CD14-positive monocyte (primary cell): ENCODE measurements at regions not wholly inside any gene's neighbourhood (a gene's known extent, or its start where the extent isn't known, plus 50 kb on each side); places are given as distances from the start of the nearest gene placed in this dataset.

Experiments used
- DNase-seq, 3 donors: peaks; one replicate each; pipeline ENCODE4 v3.0.0-alpha.2; 2011 to 2022
- H2AFZ ChIP-seq: 2 replicates; pipeline ENCODE4 v1.6.0; 2012; ENCODE audit warnings: mild to moderate bottlenecking, low read depth, low read length, inconsistent platforms; ENCODE audit not compliant: insufficient read depth, poor library complexity, severe bottlenecking
- H3K27ac ChIP-seq, 2 donors: 1 replicate in 1 of 2; 2 replicates in 1 of 2; pipeline ENCODE4 v1.5.1; 2012 to 2013; ENCODE audit warnings: low read length in 2 of 2, control low read depth in 1 of 2, inconsistent platforms in 1 of 2, low read depth in 1 of 2, mild to moderate bottlenecking in 1 of 2
- H3K27me3 ChIP-seq, 2 donors: one replicate each; pipeline versions ENCODE4 v1.6.0 to v1.6.1; 2011 to 2013; ENCODE audit warnings: low read length in 2 of 2; ENCODE audit not compliant: control insufficient read depth in 2 of 2, insufficient read depth in 2 of 2
- H3K36me3 ChIP-seq, 2 donors: replicated peaks in 1 of 2; 1 replicate in 1 of 2; 2 replicates in 1 of 2; pipeline versions ENCODE4 v1.5.1 to v1.6.1; 2012 to 2013; ENCODE audit warnings: low read length in 2 of 2, control low read depth in 1 of 2, inconsistent platforms in 1 of 2, mild to moderate bottlenecking in 1 of 2; ENCODE audit not compliant: insufficient read depth in 2 of 2, control insufficient read depth in 1 of 2
- H3K4me1 ChIP-seq, 2 donors: 1 replicate in 1 of 2; 2 replicates in 1 of 2; pipeline versions ENCODE4 v1.5.1 to v1.6.1; 2012 to 2013; ENCODE audit warnings: low read length in 2 of 2, control low read depth in 1 of 2, inconsistent platforms in 1 of 2, mild to moderate bottlenecking in 1 of 2, moderate library complexity in 1 of 2; ENCODE audit not compliant: insufficient read depth in 2 of 2, control insufficient read depth in 1 of 2
- H3K4me2 ChIP-seq: replicated peaks from 2 replicates; pipeline ENCODE3; 2012; ENCODE audit warnings: low read length, moderate library complexity, mild to moderate bottlenecking; ENCODE audit not compliant: poor library complexity, severe bottlenecking; ENCODE audit errors: extremely low read depth
- H3K4me3 ChIP-seq, 3 experiments: fragments of 200-600 bp in 1 of 3; sonication (generic) in 1 of 3; replicated peaks in 1 of 3; 1 replicate in 2 of 3; 2 replicates in 1 of 3; pipeline ENCODE4 v1.5.1; 2011 to 2013; ENCODE audit warnings: low read length in 3 of 3, mild to moderate bottlenecking in 3 of 3, control low read depth in 2 of 3, low read depth in 2 of 3, inconsistent platforms in 1 of 3, moderate library complexity in 1 of 3
- H3K79me2 ChIP-seq: 2 replicates; pipeline ENCODE4 v1.6.0; 2012; ENCODE audit warnings: mild to moderate bottlenecking, control low read depth, inconsistent platforms, low read length, moderate library complexity; ENCODE audit not compliant: insufficient read depth
- H3K9ac ChIP-seq: 2 replicates; pipeline ENCODE4 v1.6.0; 2017; ENCODE audit warnings: low read length, mild to moderate bottlenecking; ENCODE audit not compliant: insufficient read depth, poor library complexity, severe bottlenecking
- H3K9me3 ChIP-seq, 2 donors: replicated peaks in 1 of 2; 1 replicate in 1 of 2; 2 replicates in 1 of 2; pipeline versions ENCODE4 v1.5.1 to v1.6.1; 2012 to 2013; ENCODE audit warnings: low read length in 2 of 2, control low read depth in 1 of 2; ENCODE audit not compliant: control insufficient read depth in 1 of 2, insufficient read depth in 1 of 2
- H4K20me1 ChIP-seq: 2 replicates; pipeline ENCODE4 v1.6.0; 2012; ENCODE audit warnings: mild to moderate bottlenecking, low read length, control low read depth, moderate library complexity; ENCODE audit not compliant: insufficient read depth
- H3K27ac Mint-ChIP-seq, 7 donors: one replicate each; pipeline ENCODE4 v1.8.0; 2020; ENCODE audit warnings: mild to moderate bottlenecking in 7 of 7, mixed read lengths in 7 of 7, moderate library complexity in 6 of 7, inconsistent platforms in 2 of 7
- H3K27me3 Mint-ChIP-seq, 3 donors: one replicate each; pipeline ENCODE4 v1.8.0; 2021 to 2022; ENCODE audit warnings: low read depth in 3 of 3, mild to moderate bottlenecking in 3 of 3, mixed read lengths in 3 of 3, moderate library complexity in 3 of 3, inconsistent platforms in 1 of 3
- H3K36me3 Mint-ChIP-seq, 2 donors: one replicate each; pipeline ENCODE4 v1.8.0; 2020; ENCODE audit warnings: mixed read lengths in 2 of 2, inconsistent platforms in 1 of 2, mild to moderate bottlenecking in 1 of 2
- H3K4me1 Mint-ChIP-seq: one replicate; pipeline ENCODE4 v1.8.0; 2020; ENCODE audit warnings: mild to moderate bottlenecking, mixed read lengths
- H3K4me3 Mint-ChIP-seq, 2 donors: one replicate each; pipeline ENCODE4 v1.8.0; 2020; ENCODE audit warnings: mild to moderate bottlenecking in 2 of 2, mixed read lengths in 2 of 2, moderate library complexity in 1 of 2
- H3K9me3 Mint-ChIP-seq, 7 donors: one replicate each; pipeline ENCODE4 v1.8.0; 2020 to 2022; ENCODE audit warnings: mixed read lengths in 7 of 7, mild to moderate bottlenecking in 6 of 7, moderate library complexity in 6 of 7, inconsistent platforms in 2 of 7
- CTCF ChIP-seq: fragments of 200-600 bp; IDR thresholded peaks from one replicate; pipeline ENCODE4 v1.8.0; 2022; ENCODE audit warnings: antibody characterized with exemption, mild to moderate bottlenecking
- WGBS: methylation state at CpG from one replicate; pipeline ENCODE4 v1.1.5; 2013; ENCODE audit warnings: missing lambda C conversion rate; ENCODE audit not compliant: insufficient coverage; 5-methylcytosine and 5-hydroxymethylcytosine counted together
- intact Hi-C, 2 donors: fragments of 100-400 bp; cut with micrococcal nuclease; formaldehyde crosslinking; loops; one replicate each; pipeline versions ENCODE4 v1.15.0 to v1.15.1; 2023

- no peak overlapping the region for H2AFZ ChIP-seq
- H3K9me3 ChIP-seq, result no peaks in the 10 kb centered on the region
- DNase-seq, result no peak
- H3K27ac ChIP-seq, result no peak overlapping the region
- intact Hi-C loops, result no loop called here
- H3K9me3 Mint-ChIP-seq, result peaks cover 0 to 8% (median 2%) of the 10 kb centered on the region in 7 donors
- no peak overlapping the region for H3K9ac ChIP-seq
- H3K27me3 Mint-ChIP-seq, result no peaks in the 10 kb centered on the region
- no peaks in the 10 kb centered on the region for H3K36me3 ChIP-seq
- no peaks in the 10 kb centered on the region for H3K27me3 ChIP-seq
- H3K27ac Mint-ChIP-seq, result no peak overlapping the region
- no peak overlapping the region for H3K4me3 Mint-ChIP-seq
- no peaks in the 10 kb centered on the region for H3K79me2 ChIP-seq
- no peaks in the 10 kb centered on the region for H3K4me1 Mint-ChIP-seq
- no peaks in the 10 kb centered on the region for H3K4me1 ChIP-seq
- H3K4me3 ChIP-seq, result no peak overlapping the region
- H3K36me3 Mint-ChIP-seq, result no peaks in the 10 kb centered on the region
- H3K4me2 ChIP-seq, result no peak overlapping the region
- 100% methylated on average over 1 of the region's 1 CpG for WGBS
- H4K20me1 ChIP-seq, result no peaks in the 10 kb centered on the region
- no peak for TF ChIP-seq CTCF
Observed at GRCh38 chr7:15906436-15906835, 220.0 kb upstream of the MEOX2 start.

GRCh38 chr7:15905251-15906040 lies 219.0 kb upstream of the MEOX2 start:
- Histone ChIP-seq H2AFZ (no peak overlapping the region), H3K36me3 (no peaks in the 10 kb centered on the region), H3K9ac (no peak overlapping the region), H3K4me2 (no peak overlapping the region), H3K27ac (no peak overlapping the region), H4K20me1 (no peaks in the 10 kb centered on the region), H3K27me3 (no peaks in the 10 kb centered on the region), H3K4me1 (no peaks in the 10 kb centered on the region), H3K9me3 (no peaks in the 10 kb centered on the region), H3K79me2 (no peaks in the 10 kb centered on the region), H3K4me3 (no peak overlapping the region)
- no peak for TF ChIP-seq CTCF
- intact Hi-C loops, result no loop called here
- no peaks in the 10 kb centered on the region for H3K4me1 Mint-ChIP-seq
- no peaks in the 10 kb centered on the region for H3K36me3 Mint-ChIP-seq
- no peak overlapping the region for H3K4me3 Mint-ChIP-seq
- DNase-seq, result no peak
- peaks cover 0 to 8% (median 2%) of the 10 kb centered on the region in 7 donors for H3K9me3 Mint-ChIP-seq
- H3K27me3 Mint-ChIP-seq, result no peaks in the 10 kb centered on the region
- H3K27ac Mint-ChIP-seq, result no peak overlapping the region
- 77% methylated on average over 2 of the region's 8 CpGs for WGBS
